OCI-LY3 (cell line): ENCODE measurements at regions not wholly inside any gene's neighbourhood (a gene's known extent, or its start where the extent isn't known, plus 50 kb on each side); places are given as distances from the start of the nearest gene placed in this dataset.

ENCODE experiments used
- H2AFZ ChIP-seq: fragments of 200-600, 300-600 bp; shearing (Covaris generic); 2 replicates; pipeline ENCODE4 v1.6.0; 2014; ENCODE audit warnings: antibody characterized with exemption, low read depth, low read length
- H3K27ac ChIP-seq: fragments of 200-600, 300-600 bp; sonication (generic); 2 replicates; pipeline ENCODE4 v1.5.1; 2014; ENCODE audit warnings: mild to moderate bottlenecking, low read length, moderate library complexity, mixed read lengths
- H3K27me3 ChIP-seq: fragments of 200-600, 300-600 bp; sonication (generic); 2 replicates; pipeline ENCODE4 v1.6.1; 2014; ENCODE audit warnings: low read depth, low read length, mixed read lengths
- H3K36me3 ChIP-seq: fragments of 200-600, 300-600 bp; sonication (generic); replicated peaks from 2 replicates; pipeline ENCODE3; 2014; ENCODE audit warnings: low read depth, low read length, mixed read lengths
- H3K4me1 ChIP-seq: fragments of 300-600, 200-600 bp; sonication (generic); 2 replicates; pipeline ENCODE4 v1.6.1; 2014; ENCODE audit warnings: low read length, mixed read lengths
- H3K4me2 ChIP-seq: fragments of 200-600, 300-600 bp; sonication (generic); 2 replicates; pipeline ENCODE4 v1.6.1; 2014; ENCODE audit warnings: low read length, mixed read lengths
- H3K4me3 ChIP-seq: fragments of 300-600, 200-600 bp; sonication (generic); 2 replicates; pipeline ENCODE4 v1.5.1; 2014; ENCODE audit warnings: antibody characterized with exemption, mild to moderate bottlenecking, low read length, moderate library complexity
- H3K79me2 ChIP-seq: fragments of 300-600, 200-600 bp; shearing (Covaris generic); 2 replicates; pipeline ENCODE4 v1.6.1; 2014; ENCODE audit warnings: mild to moderate bottlenecking, low read length, mixed read lengths
- H3K9ac ChIP-seq: fragments of 300-600, 200-600 bp; shearing (Covaris generic); 2 replicates; pipeline ENCODE4 v1.6.0; 2014; ENCODE audit warnings: mild to moderate bottlenecking, low read length, moderate library complexity
- H3K9me3 ChIP-seq: fragments of 200-600, 300-600 bp; shearing (Covaris generic); 2 replicates; pipeline ENCODE4 v1.6.1; 2014; ENCODE audit warnings: low read length, mixed read lengths; ENCODE audit not compliant: insufficient read depth
- H4K20me1 ChIP-seq: fragments of 200-600, 300-600 bp; sonication (generic); 2 replicates; pipeline ENCODE4 v1.6.1; 2016; ENCODE audit warnings: low read length, mixed read lengths; ENCODE audit not compliant: insufficient read depth
- EZH2phosphoT487 ChIP-seq: fragments of 200-600 bp; shearing (Covaris generic); IDR thresholded peaks from 2 replicates; pipeline ENCODE4 v1.6.1; 2018; ENCODE audit warnings: antibody characterized with exemption, mixed run types, low read depth
- TF ChIP-seq, protein P1 (sequence below): fragments of 200-600, 300-600 bp; sonication (generic); IDR thresholded peaks from 2 replicates; pipeline ENCODE4 v1.5.1; 2014; ENCODE audit warnings: antibody characterized with exemption, low read length, low read depth

DNA sequence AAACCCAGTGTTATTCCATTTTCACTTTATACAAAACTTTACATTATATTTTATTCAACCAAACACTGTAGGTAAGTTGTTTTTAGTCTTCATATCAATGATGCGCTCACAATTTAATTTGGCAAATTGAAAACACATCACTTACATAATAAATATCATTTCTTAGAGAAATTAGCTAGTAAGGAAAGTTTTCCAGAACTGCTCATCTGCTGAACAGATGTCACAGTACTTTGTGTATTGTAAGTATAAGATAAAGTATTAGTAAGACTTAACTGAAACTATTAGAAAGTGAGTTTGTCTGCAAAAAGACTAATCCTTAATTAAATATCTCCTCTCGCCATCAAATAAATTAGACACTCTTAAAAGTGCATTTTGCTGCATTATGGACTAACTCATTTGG, 108.7 kb upstream of the PACRGL start:
- no peak overlapping the region for H3K4me2 ChIP-seq
- no peak overlapping the region for H3K27ac ChIP-seq
- H3K4me1 ChIP-seq = no peaks in the 10 kb centered on the region
- H3K79me2 ChIP-seq = no peaks in the 10 kb centered on the region
- no peak overlapping the region for H3K9ac ChIP-seq
- no peaks in the 10 kb centered on the region for H3K27me3 ChIP-seq
- H3K4me3 ChIP-seq = no peak overlapping the region
- no peaks in the 10 kb centered on the region for H3K9me3 ChIP-seq
- H4K20me1 ChIP-seq = no peaks in the 10 kb centered on the region
- H2AFZ ChIP-seq = no peak overlapping the region
- no peak for TF ChIP-seq EZH2phosphoT487
- TF ChIP-seq, protein P1, sequence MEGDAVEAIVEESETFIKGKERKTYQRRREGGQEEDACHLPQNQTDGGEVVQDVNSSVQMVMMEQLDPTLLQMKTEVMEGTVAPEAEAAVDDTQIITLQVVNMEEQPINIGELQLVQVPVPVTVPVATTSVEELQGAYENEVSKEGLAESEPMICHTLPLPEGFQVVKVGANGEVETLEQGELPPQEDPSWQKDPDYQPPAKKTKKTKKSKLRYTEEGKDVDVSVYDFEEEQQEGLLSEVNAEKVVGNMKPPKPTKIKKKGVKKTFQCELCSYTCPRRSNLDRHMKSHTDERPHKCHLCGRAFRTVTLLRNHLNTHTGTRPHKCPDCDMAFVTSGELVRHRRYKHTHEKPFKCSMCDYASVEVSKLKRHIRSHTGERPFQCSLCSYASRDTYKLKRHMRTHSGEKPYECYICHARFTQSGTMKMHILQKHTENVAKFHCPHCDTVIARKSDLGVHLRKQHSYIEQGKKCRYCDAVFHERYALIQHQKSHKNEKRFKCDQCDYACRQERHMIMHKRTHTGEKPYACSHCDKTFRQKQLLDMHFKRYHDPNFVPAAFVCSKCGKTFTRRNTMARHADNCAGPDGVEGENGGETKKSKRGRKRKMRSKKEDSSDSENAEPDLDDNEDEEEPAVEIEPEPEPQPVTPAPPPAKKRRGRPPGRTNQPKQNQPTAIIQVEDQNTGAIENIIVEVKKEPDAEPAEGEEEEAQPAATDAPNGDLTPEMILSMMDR = no peak
- H3K36me3 ChIP-seq = no peaks in the 10 kb centered on the region

DNA sequence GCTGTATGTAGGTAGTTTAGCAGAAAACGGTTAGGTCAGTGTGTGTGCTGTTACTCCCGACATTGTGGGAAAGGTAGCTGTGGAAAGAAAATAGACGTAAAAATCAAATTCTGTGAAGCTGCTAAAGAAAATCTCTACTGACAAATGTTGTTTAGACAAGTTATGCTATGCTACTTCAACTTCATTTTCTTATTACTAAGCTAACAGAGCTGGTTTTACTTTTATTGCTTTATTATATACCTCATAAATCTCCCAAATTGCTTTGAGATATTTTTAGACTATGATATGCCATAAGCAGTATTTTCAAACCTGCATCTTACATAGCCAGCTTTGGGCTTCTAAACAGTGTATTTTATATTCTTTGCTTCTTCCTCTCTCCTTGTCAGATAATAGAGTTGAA, 108.2 kb upstream of the PACRGL start:
- Histone ChIP-seq H2AFZ (no peak overlapping the region), H3K9me3 (no peaks in the 10 kb centered on the region), H3K36me3 (no peaks in the 10 kb centered on the region), H3K79me2 (no peaks in the 10 kb centered on the region), H3K4me3 (no peak overlapping the region), H3K9ac (no peak overlapping the region), H3K27ac (no peak overlapping the region), H4K20me1 (no peaks in the 10 kb centered on the region), H3K4me2 (no peak overlapping the region), H3K27me3 (no peaks in the 10 kb centered on the region), H3K4me1 (no peaks in the 10 kb centered on the region)
- TF ChIP-seq, protein P1 = no peak
- TF ChIP-seq EZH2phosphoT487 = no peak

DNA sequence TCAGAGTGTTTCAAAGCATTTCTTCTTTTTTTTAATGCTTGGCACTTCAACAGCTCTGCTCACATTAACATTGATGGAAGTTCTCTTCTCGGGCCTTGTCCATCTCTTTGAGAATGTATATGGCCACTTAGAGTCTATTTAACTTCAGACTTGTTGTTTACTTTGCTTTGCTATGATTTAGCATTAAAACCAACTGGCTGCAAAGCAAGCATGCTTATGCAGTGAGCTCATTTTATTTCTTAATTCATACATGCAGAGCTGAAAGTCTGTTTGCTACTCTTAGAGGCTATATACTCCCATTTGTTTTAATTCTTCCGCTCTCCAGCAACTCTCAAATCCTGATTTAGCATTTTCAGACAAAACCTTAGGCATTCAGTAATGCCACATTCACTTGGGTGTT, 107.6 kb upstream of the PACRGL start:
- Histone ChIP-seq H3K4me3 (no peak overlapping the region), H3K9ac (no peak overlapping the region), H3K36me3 (no peaks in the 10 kb centered on the region), H3K9me3 (no peaks in the 10 kb centered on the region), H3K79me2 (no peaks in the 10 kb centered on the region), H3K4me1 (no peaks in the 10 kb centered on the region), H3K27me3 (no peaks in the 10 kb centered on the region), H3K4me2 (no peak overlapping the region), H4K20me1 (no peaks in the 10 kb centered on the region), H2AFZ (no peak overlapping the region), H3K27ac (no peak overlapping the region)
- TF ChIP-seq, protein P1 = no peak
- no peak for TF ChIP-seq EZH2phosphoT487

DNA sequence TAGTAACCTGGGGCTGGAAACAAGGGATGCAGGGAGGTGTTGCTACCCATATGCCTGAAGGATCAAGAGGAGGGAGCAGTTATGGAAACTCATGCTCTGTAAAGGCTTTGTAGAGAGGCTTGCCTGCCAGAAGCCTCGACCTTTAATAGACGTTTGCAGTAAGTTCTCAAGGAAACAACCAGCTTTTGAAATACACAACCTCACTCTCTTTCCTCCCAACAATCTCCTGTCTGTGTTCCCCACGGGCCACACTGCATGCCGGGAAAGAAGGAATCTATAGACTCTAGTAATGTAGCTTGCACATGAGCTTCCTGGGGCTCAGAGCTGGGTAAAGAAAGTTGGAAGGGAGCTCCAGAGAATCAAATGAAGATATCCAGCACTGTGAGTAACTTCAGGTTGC, 101.6 kb upstream of the PACRGL start:
- no peaks in the 10 kb centered on the region for H4K20me1 ChIP-seq
- no peak for TF ChIP-seq EZH2phosphoT487
- TF ChIP-seq, protein P1 = no peak
- H3K4me3 ChIP-seq = no peak overlapping the region
- no peak overlapping the region for H3K4me2 ChIP-seq
- H3K9ac ChIP-seq = no peak overlapping the region
- H2AFZ ChIP-seq = no peak overlapping the region
- no peak overlapping the region for H3K27ac ChIP-seq
- H3K36me3 ChIP-seq = no peaks in the 10 kb centered on the region
- no peaks in the 10 kb centered on the region for H3K27me3 ChIP-seq
- H3K4me1 ChIP-seq = no peaks in the 10 kb centered on the region
- no peaks in the 10 kb centered on the region for H3K79me2 ChIP-seq
- no peaks in the 10 kb centered on the region for H3K9me3 ChIP-seq
